ENCODE measurements at regions not wholly inside any gene's neighbourhood (a gene's known extent, or its start where the extent isn't known, plus 50 kb on each side); places are given as distances from the start of the nearest gene placed in this dataset.

- no TSS peak for BruUV-seq (replicated peaks)
- Histone ChIP-seq H3K36me3 (ENCODE audit: control insufficient read depth, insufficient read depth, low read length) (no peaks in the 10 kb centered on the region), H3K4me1 (replicated peaks in 1 of 2; ENCODE audit: control insufficient read depth in 2 of 2, insufficient read depth in 2 of 2, low read length in 2 of 2) (no peaks in the 10 kb centered on the region), H3K4me2 (ENCODE audit: insufficient read depth, low read length) (no peak overlapping the region), H3K4me3 (no peak overlapping the region), H3K27me3 (ENCODE audit: control insufficient read depth in 2 of 2, insufficient read depth in 2 of 2, low read length in 2 of 2) (0 out of 5 replicates have a peak, but pooled peaks cover 0 to 4% of the 10 kb centered on the region in 2 experiments), H3K9me3 (replicated peaks; ENCODE audit: control insufficient read depth, insufficient read depth, low read depth, low read length) (no peaks in the 10 kb centered on the region), H3K79me2 (ENCODE audit: control insufficient read depth, insufficient read depth, low read length) (no peaks in the 10 kb centered on the region), H3K9ac (ENCODE audit: insufficient read depth in 1 of 2, low read depth in 2 of 2, low read length in 2 of 2) (no peak overlapping the region), H3K27ac (ENCODE audit: extremely low read depth, low read depth, low read length) (no peak overlapping the region), H3K9me1 (ENCODE audit: control insufficient read depth, insufficient read depth, low read length) (no peaks in the 10 kb centered on the region), H2AFZ (ENCODE audit: low read depth, low read length) (no peak overlapping the region), H4K20me1 (replicated peaks; ENCODE audit: control insufficient read depth, insufficient read depth, low read length) (no peaks in the 10 kb centered on the region)
- ATAC-seq, result no peak
- POLR2A ChIA-PET, result interaction anchor here (0.5 to 1.2 kb wide), 2 partner anchors 15 to 200 kb away, joined by 3 read pairs; no protein-coding TSS in a partner anchor
- CTCF ChIA-PET (ENCODE audit: low intra/inter-chr PET ratio), result no interaction called here
- WGBS (ENCODE audit: insufficient coverage, low coverage, missing lambda C conversion rate), result 4% methylated on average over 4 of the region's 4 CpGs
- no peak for DNase-seq (ENCODE audit: extremely low read depth in 1 of 4, low spot score in 3 of 4)
- FAIRE-seq, result no peak
- in situ Hi-C loops (cut with MboI), result no loop called here
- TF ChIP-seq, protein P1, sequence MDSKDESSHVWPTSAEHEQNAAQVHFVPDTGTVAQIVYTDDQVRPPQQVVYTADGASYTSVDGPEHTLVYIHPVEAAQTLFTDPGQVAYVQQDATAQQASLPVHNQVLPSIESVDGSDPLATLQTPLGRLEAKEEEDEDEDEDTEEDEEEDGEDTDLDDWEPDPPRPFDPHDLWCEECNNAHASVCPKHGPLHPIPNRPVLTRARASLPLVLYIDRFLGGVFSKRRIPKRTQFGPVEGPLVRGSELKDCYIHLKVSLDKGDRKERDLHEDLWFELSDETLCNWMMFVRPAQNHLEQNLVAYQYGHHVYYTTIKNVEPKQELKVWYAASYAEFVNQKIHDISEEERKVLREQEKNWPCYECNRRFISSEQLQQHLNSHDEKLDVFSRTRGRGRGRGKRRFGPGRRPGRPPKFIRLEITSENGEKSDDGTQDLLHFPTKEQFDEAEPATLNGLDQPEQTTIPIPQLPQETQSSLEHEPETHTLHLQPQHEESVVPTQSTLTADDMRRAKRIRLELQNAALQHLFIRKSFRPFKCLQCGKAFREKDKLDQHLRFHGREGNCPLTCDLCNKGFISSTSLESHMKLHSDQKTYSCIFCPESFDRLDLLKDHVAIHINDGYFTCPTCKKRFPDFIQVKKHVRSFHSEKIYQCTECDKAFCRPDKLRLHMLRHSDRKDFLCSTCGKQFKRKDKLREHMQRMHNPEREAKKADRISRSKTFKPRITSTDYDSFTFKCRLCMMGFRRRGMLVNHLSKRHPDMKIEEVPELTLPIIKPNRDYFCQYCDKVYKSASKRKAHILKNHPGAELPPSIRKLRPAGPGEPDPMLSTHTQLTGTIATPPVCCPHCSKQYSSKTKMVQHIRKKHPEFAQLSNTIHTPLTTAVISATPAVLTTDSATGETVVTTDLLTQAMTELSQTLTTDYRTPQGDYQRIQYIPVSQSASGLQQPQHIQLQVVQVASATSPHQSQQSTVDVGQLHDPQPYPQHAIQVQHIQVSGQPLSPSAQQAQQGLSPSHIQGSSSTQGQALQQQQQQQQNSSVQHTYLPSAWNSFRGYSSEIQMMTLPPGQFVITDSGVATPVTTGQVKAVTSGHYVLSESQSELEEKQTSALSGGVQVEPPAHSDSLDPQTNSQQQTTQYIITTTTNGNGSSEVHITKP (IDR thresholded peaks at IDR 0.05; ENCODE audit: partially characterized antibody), result no peak
- TF ChIP-seq NONO (IDR thresholded peaks at IDR 0.05; ENCODE audit: low read depth in 2 of 2, low read length in 1 of 2) (no peak), ZFX (CRISPR knock-in tag; IDR thresholded peaks at IDR 0.05) (no peak), FUS (optimal IDR thresholded peaks at IDR 0.05; ENCODE audit: low read depth, low read length) (no peak), RB1 (IDR thresholded peaks at IDR 0.05; ENCODE audit: low read depth) (no peak), ZNF512 (tag; IDR thresholded peaks at IDR 0.05) (no peak), MYBL2 (IDR thresholded peaks at IDR 0.05; ENCODE audit: low read depth) (no peak), MYBL2 (CRISPR knock-in tag; IDR thresholded peaks at IDR 0.05; ENCODE audit: borderline replicate concordance) (no peak), ZKSCAN1 (IDR thresholded peaks at IDR 0.05; ENCODE audit: low read depth, low read length) (no peak), TAF9B (IDR thresholded peaks at IDR 0.05; ENCODE audit: partially characterized antibody) (no peak)
- TF ChIP-seq, protein P2, sequence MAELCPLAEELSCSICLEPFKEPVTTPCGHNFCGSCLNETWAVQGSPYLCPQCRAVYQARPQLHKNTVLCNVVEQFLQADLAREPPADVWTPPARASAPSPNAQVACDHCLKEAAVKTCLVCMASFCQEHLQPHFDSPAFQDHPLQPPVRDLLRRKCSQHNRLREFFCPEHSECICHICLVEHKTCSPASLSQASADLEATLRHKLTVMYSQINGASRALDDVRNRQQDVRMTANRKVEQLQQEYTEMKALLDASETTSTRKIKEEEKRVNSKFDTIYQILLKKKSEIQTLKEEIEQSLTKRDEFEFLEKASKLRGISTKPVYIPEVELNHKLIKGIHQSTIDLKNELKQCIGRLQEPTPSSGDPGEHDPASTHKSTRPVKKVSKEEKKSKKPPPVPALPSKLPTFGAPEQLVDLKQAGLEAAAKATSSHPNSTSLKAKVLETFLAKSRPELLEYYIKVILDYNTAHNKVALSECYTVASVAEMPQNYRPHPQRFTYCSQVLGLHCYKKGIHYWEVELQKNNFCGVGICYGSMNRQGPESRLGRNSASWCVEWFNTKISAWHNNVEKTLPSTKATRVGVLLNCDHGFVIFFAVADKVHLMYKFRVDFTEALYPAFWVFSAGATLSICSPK (IDR thresholded peaks at IDR 0.05; ENCODE audit: borderline replicate concordance), result no peak
- TF ChIP-seq, protein P3, sequence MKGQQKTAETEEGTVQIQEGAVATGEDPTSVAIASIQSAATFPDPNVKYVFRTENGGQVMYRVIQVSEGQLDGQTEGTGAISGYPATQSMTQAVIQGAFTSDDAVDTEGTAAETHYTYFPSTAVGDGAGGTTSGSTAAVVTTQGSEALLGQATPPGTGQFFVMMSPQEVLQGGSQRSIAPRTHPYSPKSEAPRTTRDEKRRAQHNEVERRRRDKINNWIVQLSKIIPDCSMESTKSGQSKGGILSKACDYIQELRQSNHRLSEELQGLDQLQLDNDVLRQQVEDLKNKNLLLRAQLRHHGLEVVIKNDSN (CRISPR knock-in tag; IDR thresholded peaks at IDR 0.05), result no peak
- TF ChIP-seq, protein P4, sequence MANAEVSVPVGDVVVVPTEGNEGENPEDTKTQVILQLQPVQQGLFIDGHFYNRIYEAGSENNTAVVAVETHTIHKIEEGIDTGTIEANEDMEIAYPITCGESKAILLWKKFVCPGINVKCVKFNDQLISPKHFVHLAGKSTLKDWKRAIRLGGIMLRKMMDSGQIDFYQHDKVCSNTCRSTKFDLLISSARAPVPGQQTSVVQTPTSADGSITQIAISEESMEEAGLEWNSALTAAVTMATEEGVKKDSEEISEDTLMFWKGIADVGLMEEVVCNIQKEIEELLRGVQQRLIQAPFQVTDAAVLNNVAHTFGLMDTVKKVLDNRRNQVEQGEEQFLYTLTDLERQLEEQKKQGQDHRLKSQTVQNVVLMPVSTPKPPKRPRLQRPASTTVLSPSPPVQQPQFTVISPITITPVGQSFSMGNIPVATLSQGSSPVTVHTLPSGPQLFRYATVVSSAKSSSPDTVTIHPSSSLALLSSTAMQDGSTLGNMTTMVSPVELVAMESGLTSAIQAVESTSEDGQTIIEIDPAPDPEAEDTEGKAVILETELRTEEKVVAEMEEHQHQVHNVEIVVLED (CRISPR knock-in tag; IDR thresholded peaks at IDR 0.05), result no peak
- intact Hi-C loops (cut with micrococcal nuclease), result loop anchor here (10.0 kb wide), 1 partner anchor 245 kb away; the partner anchor contains the start of gene CD24
Measured at GRCh38 chr6:106729841-106730240, 100.5 kb downstream of the QRSL1 start.

All from K562 (cell line).